ENCODE measurements at regions not wholly inside any gene's neighbourhood (a gene's known extent, or its start where the extent isn't known, plus 50 kb on each side); places are given as distances from the start of the nearest gene placed in this dataset.

DNA sequence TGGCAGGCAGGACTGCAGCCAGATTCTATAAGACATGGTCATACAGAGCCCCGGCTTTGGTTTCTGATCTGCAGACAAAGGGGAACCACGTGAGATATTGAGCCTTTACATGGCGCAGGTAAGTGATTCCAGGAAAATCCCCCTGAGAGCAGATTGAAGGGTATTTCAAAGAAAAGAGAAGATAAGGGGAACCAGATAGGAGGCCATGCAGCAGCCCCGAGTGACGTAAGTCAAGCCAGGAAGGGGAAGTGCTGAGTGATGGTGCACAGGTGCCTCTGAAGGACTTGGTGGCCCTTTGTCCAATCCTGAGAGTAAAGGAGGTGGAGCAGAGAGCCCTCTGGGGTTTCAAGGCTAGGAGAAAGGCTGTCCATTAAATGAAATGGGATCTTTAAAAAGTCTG is 329.0 kb downstream of the ACTR3B start:
- no peak for DNase-seq

DNA sequence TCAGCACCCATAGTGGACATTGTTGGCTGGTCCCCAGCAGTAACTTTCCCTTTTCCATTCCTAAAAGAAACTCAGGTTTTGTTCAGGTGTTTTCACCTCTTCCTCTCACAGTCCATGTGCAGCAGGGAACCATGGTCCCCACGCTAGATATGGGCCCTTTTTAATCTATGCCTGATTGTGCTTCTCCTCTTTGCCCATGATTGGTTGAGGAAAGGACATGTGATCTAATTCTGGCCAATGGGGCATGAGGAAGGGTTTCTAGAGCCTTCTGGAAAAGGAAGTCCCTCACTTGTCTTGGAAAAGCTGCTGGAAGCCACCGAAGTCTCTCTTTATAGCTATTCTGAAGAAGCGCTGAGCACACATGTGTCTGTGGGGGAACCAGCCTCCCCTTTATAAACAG is 330.7 kb downstream of the ACTR3B start:
- no peak for DNase-seq

DNA sequence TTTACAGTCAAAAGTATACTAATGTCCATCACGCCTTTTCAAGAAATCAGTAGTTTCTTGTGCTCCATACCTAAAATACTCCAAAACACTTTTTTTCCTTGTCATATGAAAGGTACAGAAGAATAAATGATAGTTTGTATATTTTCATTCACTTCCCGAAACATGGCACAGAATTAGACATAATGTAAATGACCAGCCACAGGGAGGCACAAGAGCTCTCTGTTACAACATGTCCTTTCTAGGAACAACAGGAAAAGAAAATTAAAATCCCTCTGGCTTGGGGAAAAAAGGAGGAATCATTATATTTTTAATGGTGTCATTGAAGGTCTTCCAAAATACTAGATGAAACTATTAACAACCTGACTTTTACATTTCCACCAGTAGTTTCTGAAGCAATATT is 331.2 kb downstream of the ACTR3B start:
- no peak for DNase-seq

DNA sequence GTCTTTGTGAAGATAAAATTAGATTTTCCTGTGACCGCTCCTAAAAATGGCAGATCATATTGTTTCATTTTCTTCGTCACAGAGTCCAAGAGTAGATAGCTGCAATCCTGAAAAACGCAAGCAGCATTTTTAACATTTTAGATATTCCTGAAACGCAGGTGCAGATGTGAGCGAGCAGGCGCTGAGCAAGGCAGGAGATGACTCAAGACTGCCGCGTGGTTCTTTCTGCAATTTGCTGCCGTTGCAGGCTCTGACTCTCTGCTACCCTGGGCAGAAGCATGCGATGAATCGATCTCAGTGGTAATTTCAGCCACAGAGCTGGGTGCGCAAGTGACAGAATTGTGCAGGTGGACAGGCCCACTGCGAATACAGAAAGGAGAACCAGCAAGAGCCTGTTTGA is 331.9 kb downstream of the ACTR3B start:
- no peak for DNase-seq

DNA sequence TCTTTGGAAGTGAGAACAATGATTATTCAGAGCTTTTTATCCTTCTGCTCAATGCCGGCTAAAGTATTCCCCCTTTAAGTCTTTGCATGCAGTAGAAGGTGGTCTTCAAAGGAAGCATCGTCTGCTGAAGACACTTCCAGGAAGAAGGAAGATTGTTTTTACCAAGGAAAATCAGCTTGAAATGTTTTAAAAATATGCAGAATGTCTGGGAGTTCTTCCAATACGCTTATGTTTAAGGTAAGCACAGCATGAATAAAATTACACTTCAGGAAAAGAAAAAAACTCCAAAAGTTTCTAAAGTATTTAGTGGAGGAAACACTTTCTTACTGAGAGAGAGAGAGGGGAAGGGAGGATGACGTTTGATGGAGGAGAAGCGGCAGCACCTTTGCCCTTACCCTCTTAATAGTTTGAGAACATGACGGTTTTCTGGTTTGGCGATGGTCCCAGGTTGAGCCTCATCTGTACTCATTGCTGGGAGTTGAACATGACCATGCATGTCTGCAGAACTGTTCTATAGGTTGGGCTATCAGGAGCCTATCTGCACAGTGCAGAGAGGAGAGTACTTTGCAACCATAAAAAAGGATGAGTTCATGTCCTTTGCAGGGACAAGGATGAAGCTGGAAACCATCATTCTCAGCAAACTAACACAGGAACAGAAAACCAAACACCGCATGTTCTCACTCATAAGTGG is 338.1 kb downstream of the ACTR3B start:
- no peak for DNase-seq

DNA sequence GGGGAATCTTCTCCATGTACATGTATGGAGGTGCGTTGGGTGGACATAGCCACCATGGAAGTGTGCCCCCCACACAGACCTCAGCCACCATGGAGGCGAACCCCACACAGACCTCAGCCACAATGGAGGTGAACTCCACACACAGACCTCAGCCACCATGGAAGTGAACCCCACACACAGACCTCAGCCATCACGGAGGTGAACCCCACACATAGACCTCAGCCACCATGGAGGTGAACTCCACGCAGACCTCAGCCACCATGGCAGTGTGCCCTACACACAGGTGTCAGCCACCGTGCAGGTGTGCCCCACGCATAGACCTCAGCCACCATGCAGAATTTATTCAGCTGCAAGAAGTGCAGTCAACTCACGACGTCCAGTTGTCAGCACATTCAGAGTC is 339.7 kb downstream of the ACTR3B start:
- DNase-seq: no peak

DNA sequence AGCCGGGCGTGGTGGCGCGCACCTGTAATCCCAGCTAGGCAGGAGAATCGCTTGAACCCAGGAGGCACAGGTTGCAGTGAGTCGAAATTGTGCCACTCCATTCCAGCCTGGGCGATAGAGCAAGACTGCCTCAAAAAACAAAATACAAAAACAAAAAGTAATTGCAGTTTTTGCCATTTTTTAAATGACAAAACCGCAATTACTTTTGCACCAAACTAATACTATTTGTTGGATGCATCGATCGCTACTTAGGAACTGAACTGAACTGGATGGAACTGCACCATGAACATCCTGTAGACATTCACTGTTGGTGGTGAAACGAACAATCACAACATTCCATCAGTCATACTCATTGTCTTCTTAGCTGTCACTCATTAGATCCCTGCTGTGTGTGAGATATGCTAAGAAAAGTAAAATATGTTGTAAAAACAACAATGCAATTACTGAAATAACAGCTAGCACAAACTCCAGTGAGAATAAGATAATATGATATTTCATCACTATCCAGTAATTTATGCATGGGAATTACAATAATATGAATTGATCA is 341.2 kb downstream of the ACTR3B start:
- DNase-seq: no peak

DNA sequence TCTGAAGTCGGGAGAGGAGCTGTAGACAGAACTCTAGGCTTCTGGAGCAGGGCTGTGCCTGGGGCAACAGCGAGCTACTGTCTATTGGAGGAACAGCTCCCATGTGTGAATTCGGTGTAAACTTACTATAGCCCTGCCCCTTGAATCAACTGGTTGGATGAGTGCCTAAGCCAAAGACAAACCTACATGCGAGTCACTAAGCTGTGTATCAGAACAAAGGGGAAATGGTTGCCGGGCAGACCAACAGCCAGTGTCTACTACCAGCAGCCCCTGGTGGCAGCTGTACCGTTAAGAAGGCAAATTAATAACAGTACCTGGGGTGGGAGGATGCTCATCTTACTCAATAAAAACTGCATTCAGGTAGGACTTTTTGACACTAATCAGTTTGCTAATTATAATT is 343.6 kb downstream of the ACTR3B start:
- DNase-seq: no peak

DNA sequence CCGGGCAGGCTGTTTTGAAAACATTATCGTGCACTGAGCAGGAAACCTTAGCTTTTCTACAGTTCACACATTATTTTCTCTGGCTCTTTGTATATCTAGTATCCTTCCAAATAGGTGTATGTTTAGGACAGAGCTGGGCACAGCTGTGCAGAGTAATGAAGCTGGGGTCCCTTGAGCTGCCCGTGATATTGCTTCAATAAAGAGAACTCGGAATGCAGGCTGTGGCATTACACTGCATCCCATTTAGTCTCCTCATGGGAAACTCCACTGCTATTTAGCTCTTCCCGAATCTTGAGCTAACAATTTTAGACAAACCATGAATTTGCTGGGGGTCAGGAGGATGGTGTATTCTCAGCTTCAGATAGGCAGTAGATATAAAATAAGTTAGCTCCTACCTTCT is 348.3 kb downstream of the ACTR3B start:
- no peak for DNase-seq

DNA sequence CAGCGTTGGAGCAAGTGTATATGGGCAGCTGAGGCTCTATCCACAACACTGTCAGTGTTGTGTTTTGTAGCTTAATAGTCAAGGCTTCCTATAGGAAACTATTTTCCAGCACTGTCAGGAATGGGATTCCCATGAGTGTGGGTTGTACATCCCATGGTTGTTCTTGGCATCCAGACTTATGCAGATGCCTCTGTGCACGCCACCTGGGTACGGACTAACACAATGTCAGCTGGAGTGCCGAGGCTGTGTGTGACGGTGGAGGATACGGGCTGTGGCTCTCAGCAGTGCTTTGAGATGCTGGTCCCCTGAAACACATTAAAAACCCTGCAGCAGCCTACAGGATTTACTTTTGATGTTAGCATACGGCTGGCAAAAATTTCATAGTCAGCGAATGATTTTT is 350.0 kb downstream of the ACTR3B start:
- DNase-seq: no peak

DNA sequence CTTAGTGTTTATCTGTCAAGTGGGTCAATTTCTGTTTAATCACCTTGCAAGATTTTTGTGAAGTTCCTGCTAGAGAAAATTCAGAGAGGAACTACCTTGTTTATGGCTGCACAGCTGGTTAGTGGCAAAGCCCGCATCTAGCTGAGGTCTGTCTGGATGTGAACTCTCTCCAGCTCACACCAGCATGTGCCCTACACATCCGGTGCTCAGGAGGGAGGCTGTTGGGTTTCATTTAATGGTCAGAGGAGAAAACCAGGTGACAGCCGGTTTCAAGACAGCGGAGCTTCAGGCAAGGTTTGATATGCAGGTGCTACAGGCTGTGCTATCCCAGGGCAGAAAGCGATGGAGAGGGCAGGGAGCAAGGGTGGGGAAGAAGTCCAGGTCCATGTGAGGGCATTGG is 351.1 kb downstream of the ACTR3B start:
- DNase-seq: no peak

DNA sequence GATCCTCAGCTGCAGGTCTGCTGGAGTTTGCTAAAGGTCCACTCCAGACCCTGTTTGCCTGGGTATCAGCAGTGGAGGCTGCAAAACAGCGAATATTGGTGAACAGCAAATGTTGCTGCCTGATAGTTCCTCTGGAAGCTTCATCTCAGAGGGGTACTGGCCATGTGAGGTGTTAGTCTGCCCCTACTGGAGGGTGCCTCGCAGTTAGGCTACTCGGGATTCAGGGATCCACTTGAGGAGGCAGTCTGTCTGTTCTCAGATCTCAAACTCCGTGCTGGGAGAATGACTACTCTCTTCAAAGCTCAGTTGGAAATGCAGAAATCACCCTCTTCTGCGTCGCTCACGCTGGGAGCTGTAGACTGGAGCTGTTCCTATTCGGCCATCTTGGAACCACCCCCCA is 362.7 kb downstream of the ACTR3B start:
- DNase-seq: peak in 1 of 2 experiments; percentile 21

DNA sequence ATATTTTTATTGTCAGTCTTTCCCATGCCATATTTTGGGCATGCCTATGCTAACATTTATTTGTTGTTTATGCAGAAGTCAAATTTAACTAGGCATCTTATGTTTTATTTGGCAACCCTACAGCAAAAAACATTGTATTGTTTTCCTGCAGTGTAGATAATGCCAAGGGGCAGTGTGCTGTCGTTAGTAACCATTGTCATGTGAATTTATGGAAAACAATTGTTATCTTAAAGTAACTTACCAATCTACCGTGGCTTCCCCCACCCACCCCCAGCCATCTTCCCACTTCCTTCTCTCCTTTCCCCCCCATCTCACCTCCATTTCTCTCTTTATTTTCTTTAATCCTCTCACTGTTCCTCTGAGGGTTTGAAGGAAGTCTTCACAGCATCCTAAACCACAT is 370.5 kb downstream of the ACTR3B start:
- no peak for DNase-seq

DNA sequence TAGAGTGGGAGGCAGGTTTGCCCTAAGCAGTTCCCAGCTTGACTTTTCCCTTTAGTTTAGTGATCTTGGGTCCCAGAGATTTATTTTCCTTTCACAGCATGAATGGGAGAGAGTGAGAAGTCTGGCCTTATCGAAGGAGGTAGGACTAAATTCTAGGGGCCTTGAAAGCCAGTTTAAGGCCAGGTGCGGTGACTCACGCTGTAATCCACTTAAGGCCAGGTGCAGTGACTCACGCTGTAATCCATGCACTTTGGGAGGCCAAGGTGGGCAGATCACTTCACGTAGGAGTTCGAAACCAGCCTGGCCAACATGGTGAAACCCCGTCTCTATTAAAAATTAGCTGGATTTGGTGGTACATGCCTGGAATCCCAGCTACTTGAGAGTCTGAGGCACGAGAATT is 392.2 kb downstream of the ACTR3B start:
- DNase-seq: no peak

DNA sequence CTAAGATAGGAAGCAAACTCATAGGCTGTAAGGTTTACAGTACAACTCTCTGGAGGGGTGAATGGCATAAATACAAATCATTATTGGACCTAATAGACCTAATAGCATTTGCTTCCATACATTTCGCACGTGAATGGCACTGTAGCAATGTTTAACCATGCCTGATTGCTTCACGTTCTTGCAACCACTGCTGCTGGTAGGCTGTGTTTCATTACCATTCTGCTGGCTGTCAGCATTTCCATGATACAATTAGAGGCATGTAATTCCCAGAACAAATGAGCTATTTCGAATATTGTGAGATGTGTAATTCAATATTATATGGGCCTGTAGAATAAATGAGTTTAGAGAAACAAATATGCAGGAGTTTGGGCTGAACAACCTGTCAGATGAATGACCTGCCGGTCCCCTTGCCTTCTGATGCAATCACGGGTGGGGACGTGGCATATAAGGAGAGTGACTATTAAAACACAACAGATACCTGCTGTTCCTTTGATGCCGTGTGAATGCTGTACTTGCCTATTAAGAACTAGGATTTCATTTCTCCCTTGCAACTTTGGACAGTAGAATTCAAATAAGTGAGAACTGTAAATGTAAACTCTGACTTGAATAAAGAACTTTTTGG is 393.4 kb downstream of the ACTR3B start:
- no peak for DNase-seq

DNA sequence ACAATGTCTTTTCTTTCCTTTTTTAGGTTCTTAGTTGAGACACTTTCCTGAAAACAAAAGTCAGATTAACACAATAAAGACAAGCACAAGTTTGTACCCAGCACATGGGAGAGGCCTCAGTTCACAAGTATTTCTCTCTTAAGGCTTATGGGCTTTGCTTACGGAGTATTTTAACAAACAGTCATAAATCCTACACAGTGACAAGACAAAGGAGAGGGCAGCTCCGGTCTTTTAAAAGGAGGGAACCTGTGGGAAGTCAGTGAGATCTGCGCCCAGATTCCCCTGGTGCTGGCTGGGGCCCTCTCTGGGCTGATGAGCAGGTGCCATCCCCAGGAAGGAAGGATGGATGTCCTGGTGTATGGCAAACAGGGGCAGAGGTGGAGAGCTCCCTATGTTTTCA is 398.6 kb downstream of the ACTR3B start:
- no peak for DNase-seq

DNA sequence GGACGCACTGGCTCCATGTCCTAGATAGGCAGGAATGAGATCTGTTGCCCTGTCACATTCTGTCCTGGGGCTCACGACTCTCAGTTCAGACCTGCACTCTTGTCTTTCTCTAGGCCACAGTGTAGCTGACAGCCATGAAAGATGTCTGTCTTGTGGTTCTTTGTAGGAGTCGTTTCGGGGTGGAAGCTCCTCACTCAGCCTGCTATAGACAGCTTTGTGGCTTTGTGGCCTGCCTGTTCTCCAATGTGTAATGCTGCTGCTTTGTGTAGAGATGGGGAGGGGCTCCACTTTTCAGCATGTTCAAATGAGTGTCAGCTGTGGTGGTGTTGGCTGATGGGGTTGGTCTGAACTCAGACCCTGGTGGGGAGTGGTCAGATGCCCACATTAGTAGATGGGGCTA is 410.7 kb downstream of the ACTR3B start:
- no peak for DNase-seq

DNA sequence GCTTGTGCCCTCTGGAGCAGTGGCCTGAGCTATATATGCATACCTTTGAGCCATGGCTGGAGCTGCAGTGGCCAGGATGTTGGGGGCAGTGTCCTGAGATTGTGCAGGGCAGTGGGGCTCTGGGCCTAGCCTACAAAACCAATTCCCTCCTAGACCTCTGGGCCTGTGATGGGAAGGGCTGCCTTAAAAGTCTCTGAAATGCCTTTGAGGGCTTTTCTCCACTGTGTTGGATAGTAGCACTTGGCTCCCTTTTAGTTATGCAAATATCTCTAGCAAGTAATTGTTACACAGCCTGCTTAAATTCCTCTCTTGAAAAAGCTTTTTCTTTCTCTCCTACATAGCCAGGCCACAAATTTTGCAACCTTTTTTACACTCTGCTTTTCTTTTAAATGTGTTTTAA is 426.4 kb downstream of the ACTR3B start:
- no peak for DNase-seq

DNA sequence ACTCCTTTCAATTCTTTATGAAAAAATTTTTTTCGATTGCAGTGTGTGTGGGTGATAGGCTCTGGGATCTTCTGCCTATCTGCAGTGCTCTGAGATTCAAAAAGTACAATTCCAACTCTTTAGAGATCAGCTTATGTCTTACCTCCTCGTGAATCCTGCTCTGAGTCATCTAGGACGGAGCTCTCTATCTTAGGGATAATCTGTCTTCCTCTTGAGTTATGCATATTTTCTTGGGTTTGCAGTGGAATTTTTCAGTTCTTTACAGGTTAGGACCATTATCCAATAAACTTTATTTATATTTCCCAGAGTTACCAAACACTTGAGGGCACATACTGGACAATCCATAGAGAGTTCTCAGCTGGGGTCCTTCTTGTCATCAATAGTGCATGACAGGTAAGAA is 428.6 kb downstream of the ACTR3B start:
- DNase-seq: no peak

DNA sequence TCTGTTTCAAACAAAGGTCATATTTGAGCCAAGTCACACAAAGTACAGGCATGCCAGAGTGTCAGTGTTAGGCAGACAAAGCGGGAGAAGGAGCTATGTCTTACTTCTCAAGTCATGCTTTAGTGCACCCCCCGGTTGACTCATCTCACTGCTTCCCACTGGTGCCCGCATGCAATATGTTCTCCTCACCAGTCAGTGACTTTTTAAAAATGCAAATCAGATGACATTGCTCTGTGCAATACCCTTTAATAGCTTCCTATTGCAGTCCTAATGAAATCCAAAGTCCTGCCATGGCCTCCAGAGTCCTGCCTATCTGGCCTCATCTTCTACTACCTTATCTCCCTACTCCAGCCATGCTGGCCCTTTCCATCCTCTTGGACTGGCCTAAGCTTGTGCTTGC is 429.1 kb downstream of the ACTR3B start:
- DNase-seq: peak in 1 of 2 experiments; percentile 4

DNA sequence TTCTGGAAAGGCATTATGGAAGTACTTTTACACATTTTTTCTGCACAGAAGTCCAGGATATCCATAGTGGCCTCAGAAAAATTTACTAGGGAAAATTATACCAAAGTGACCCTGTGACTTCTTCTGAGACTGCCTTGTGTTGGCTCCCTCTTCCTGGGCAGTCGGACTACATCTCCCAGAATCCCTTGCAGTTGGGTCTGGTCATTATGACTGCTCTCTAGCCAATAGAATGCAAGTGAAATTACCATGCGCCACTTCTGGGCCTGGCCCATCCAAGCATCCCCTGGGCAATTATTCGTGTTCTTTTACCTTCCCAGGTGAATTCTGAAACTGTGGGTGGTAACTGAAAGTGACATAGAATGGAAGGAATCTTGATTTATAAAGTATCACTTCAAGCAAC is 430.9 kb downstream of the ACTR3B start:
- peak; percentile 23 to 54 for DNase-seq

DNA sequence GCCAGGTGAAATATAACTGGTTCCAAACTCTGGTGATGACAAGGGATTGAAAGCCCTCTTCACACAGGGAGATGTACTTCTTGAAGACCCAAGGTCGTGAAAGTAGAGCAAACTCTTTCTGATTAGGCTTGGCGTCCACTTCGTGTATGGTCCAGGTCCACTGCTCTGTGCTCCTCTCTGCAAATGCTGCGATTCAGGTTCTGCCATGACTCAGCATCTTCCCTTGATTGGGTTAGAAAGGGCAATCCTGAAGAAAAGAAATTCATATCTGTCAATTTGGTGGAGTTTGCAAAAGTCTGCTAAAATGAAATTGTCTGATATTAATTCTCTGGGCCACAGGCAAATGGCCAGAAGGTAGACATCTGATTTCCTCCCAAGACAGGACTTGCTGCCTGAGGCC is 431.4 kb downstream of the ACTR3B start:
- no peak for DNase-seq

DNA sequence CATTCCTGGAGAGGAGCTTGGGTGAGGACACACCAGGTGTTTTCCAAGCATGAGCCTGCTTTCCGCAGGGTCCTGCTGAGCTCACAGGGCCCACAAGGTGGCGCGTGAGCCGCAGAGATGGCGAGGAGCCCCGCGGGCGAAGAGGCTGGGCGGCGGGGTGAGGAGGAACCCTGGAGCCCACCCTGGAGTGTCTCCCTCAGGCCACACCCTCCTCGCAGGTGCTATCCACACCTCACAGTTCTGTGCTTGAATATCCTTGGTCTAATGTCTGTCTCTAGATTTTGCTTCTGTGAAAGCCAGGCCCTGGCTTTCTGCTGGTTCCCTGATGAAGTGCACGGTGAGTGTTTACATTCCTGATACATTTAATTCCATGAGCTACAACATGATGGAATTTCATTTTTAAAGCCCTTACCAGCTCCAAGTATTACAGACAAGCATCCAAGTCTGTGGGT is 433.6 kb downstream of the ACTR3B start:
- DNase-seq: peak; percentile 42 to 77

DNA sequence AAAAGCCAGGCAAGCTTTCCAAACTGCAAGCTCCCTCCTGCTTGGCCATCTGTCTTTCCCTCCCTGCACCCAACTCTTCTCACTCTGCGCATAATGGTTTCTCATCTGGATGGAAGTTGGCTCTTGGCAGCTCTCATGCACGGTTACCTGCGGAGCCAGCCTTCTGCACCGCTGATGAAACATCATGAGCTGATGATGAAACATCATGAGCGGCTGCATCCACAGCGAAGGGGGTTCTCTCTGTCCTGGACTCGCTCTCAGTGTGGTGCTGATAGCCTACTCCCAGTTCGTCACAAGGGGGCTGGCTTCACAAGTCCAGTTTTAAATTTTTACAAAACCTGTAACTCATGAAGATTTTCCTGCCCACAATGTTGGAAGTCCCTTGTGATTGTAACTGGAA is 457.5 kb downstream of the ACTR3B start:
- DNase-seq: no peak

DNA sequence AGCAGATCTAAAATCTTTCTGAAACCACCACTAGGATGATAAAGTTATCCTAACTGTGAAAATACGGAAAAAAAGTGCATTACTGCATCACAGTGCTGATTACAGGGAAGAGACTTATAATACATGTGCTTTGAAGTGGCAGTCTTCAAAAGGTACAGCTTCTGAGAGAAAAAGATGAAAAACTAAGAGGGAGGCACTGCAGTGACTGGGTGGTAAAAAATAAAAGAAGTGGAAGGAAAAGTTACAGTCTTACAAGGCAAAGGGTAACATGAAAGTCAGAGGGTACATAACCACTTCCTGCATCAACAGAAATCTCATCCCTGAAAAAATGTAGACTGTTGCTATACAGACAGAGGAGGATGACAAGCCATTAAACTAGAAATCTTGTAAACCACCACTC is 465.3 kb downstream of the ACTR3B start:
- no peak for DNase-seq
